Medulla oblongata (tissue), 1 donor: ENCODE measurements at regions not wholly inside any gene's neighbourhood (a gene's known extent, or its start where the extent isn't known, plus 50 kb on each side); places are given as distances from the start of the nearest gene placed in this dataset.
"Not testable (repeated sequence)": the region's sequence is repeated elsewhere in the genome, so short reads cannot be mapped to it uniquely, and the experiment has no call there.

Experiments
- DNase-seq: peaks from one replicate; pipeline ENCODE4 v3.0.0-alpha.2; 2015; ENCODE audit errors: extremely low spot score

DNA sequence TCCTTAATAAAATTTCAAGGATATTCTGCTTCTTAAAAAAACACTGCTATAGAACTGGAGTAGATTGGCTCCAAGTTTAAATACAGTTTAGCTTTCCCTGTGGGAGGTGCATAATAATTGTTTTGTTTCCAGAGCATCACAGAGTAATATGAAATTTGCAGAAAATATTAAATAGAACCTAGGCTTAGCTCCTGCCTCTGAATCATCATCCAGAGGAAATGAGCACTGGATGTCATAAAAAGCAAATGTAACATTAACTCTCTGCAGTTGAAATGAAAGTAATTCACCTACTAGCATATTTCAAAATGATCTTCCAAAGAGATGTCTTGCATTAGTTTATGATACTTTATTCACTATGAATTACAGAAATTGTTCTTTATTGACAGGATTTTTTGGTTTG lies 769.8 kb downstream of the C12orf50 start:
- DNase-seq, result no peak

- no peak for DNase-seq
These were observed 774.7 kb downstream of the C12orf50 start for GRCh38 chr12:87254381-87255030.

- DNase-seq, result no peak
These were observed 776.0 kb downstream of the C12orf50 start for GRCh38 chr12:87253157-87253556.

DNA sequence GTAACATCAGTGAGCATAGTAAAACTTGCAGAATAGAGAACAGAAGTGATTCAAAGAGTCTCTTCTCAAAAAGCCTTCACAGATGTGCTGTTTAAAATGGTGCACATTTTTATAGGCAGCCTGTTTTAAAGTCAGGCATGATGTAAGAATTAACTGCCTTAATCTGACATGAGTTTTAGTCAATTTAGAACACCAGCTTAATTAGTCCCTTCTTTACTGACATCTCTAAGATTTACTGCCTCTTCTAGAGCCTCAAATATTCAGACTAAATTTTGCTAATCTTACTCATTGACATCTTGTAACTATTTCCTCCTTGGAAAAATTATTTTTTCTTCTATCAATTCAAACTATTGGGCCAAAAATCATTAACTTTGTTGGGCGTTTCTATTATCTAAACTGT lies 782.5 kb downstream of the C12orf50 start:
- DNase-seq, result no peak

DNA sequence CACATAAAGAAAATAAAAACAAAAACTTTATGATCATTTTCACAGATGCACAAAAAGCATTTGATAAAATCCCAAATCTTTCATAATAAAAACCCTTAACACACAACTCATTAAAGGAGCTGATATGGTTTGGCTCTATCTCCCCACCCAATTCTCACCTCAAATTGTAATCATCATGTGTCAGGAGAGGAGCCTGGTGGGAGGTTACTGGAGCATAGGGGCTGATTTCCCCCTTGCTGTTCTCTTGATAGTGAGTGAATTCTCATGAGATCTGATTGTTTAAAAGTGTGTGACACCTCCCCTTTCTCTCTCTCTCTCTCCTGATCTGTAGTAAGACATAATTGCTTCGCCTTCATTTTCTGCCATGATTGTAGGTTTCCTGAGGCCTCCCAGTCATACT lies 790.7 kb downstream of the C12orf50 start:
- DNase-seq, result no peak

DNA sequence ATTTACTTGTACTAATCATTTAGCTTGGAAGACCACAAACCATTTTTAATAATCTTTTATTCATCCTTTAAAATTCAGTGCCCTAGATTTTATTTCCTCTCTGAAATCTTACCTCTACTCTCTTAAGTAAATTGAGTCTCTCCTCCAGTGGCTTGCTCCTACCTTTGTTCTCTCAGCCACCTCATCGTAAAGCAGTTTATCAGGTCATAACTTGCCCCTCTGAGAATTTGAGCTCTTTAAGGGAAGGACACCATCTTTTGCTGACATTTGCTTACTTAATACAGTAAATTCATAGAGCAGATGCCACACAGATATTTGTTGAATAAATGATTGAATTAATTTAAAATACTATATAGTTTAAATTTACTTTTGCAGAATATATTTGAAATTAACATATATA lies 794.3 kb downstream of the C12orf50 start:
- no peak for DNase-seq

DNA sequence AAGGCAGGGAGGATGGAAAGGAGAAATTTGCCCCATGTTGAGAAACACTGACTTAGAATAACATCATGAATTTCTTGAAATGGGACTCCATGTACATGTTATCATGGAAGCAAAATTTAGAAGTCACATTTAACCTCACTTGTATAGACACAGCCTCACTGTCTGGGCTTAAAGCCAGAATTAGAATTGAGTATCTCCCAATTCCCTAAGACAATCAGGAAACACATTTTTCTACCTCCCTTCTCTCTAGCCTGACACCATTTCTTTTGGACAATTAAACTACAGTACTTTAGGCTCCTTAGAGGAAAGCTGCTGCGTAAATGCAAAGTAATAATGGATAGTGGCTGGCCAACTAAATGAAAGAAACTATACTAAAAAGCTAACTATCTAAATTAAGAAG lies 795.5 kb downstream of the C12orf50 start:
- DNase-seq, result no peak

GRCh38 chr12:87231818-87232217 lies 797.4 kb downstream of the C12orf50 start:
- DNase-seq, result no peak

DNA sequence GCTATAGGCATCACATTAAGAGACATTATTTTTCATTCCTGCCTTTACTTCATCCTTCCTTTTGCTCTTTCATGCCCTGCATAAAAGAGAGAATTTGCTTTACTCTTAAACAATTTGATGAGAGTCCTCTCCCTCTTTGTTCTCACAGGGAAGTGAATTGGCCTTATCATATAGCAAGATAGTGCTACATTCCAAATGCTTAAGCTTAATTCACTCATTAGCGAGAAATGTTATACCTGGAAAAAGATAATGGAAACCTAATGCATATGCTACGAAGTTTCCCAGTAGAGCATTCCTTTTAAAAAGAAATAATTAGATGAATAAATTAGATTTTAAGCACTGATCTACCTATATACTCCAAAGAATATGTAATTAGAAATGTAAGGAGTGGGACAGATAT lies 798.8 kb downstream of the C12orf50 start:
- DNase-seq, result no peak

- DNase-seq, result no peak
These were observed 802.0 kb downstream of the C12orf50 start for GRCh38 chr12:87227162-87227561.

GRCh38 chr12:87217491-87217890 lies 811.7 kb downstream of the C12orf50 start:
- DNase-seq, result no peak

DNA sequence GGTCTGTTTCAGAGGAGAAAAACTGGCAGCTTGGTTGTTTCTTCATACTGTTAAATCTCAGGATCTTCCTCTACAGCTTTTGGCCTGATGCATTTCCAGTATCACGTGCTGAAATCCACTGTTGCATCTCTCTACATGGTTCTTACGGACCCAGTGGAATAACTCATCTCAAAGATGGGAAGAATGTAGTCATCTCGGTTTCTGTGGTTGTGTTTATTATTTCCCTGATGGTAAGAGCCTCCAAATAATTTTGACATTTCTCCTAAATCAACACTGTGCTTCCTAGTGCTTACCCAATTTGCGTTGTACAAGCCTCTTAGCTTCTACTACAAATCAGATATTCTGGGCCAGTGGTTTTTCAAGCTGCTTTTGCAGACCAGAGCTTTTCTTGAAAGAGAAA lies 812.8 kb downstream of the C12orf50 start:
- no peak for DNase-seq

DNA sequence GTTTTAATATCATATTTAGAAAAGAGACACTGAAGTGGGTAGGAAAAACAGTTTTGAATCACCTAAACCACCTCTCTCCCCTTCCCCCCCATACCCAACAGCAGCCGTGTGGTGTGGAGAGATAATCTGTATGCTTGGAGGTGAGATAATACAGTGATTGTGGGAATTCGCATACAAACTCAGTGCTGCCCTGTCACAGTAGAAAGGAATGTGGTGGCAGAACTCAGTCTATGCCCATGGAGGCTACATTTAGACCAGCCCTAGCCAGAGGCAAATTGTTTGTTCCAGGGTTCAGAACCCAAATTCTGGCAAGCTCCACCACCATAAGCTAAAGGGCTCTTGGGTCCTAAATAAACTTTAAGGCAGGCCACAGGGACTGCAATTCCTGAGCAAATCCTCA lies 827.0 kb downstream of the C12orf50 start:
- no peak for DNase-seq

- no peak for DNase-seq
These were observed 827.6 kb downstream of the C12orf50 start for GRCh38 chr12:87201598-87201997.

DNA sequence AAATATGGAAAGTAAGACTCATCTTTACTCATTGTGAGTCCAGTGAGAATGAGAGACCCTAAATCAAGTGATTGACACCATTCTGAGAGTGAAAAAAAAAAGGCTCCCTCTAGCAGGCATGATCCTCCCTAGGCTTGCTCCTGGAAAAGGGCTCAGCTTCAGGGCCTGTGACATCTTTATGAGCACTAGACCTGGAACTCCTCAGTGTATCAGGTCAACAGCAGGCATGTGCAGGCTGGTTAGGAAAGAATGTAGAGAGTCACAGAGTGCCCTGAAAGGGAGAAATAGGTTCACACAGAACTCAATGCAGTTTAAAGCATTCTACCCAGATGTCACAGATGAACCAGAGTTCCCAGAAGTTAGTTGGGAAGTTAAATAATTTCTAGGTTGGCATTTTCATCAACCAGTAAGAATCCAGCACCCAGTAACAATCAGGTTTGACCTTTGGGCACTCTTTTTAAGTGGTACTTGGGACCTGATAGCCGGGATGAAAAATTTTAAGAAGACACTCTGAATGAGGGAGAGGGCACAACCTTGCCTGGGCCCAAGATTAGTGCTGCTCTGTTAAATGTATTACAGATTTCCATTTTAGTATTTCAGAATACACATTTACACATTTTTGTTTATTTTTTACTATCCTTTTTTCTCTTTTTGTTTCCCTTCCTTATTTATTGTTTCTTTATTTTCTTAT lies 828.8 kb downstream of the C12orf50 start:
- no peak for DNase-seq

GRCh38 chr12:87198181-87198580 lies 831.0 kb downstream of the C12orf50 start:
- DNase-seq, result no peak

DNA sequence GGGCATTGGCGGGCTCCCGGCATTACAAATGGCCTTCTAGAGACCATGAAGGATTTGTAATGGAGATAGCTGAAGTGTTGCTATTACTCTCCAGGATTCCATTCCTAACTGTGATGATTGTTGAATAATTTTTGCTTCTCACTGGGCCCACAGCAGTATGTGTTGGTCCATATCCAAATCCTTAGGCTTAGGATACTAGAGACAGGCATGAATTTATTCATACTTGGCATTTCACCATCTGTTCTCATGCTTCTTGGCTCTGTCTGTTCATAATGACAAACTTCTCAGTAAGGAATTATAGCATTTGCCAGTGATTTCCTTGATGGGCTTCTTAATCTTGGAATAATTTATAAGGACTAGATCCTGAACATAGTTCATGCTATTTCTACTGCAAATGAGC lies 832.9 kb downstream of the C12orf50 start:
- no peak for DNase-seq

DNA sequence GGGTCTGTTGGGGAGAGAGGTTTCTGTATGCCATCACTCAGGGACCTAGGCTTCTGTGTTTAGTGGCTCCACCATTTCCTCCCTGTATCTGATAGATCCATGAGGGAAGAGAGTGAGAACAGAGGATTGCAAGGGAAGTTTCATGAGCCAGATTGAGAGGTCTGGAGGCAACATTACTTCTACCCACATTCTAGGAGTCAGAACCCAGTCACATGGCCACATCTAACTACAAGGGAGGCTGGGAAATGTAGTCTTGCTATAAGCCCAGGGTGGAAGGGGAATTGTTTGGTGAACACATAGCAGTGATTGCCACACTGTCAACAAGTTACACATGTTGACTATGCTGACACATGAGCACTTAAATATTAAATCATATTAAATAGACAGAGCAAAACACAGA lies 834.8 kb downstream of the C12orf50 start:
- DNase-seq, result not testable (repeated sequence)

GRCh38 chr12:87185367-87185766 lies 843.8 kb downstream of the C12orf50 start:
- DNase-seq, result no peak

DNA sequence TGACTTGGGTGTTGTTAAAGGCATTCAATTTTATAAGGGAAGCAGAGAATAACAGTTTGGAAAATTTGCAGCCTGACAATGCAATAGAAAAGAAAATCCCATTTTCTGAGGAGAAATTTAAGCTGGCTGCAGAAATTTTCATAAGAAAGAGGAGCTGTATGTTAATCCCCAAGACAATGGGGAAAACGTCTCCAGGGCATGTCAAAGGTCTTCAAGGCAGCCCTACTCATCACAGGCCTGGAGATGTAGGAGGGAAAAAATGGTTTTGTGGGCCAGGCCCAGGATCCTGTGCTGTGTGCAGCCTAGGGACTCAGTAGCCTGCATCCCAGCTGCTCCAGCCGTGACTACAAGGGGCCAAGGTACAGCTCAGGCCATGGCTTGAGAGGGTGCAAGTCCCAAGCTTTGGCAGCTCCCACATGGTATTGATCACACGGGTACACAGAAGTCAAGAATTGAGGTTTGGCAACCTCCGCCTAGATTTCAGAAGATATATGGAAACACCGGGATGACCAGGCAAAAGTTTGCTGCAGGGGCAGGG lies 846.4 kb downstream of the C12orf50 start:
- DNase-seq, result no peak

DNA sequence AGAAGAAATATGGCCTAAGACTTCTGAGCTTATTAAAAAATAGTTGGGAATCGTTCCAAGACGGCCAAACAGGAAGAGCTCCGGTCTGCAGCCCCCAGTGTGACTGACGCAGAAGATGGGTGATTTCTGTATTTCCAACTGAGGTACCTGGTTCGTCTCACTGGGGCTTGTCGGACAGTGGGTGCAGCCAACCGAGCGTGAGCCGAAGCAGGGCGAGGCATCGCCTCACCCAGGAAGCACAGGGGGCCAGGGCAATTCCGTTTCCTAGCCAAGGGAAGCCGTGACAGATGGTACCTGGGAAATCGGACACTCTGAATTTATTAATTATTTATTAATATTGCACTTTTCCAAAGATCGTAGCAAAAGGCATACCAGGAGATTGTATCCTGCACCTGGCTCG lies 857.8 kb downstream of the C12orf50 start:
- DNase-seq, result no peak

GRCh38 chr12:87169010-87169409 lies 860.2 kb downstream of the C12orf50 start:
- DNase-seq, result no peak

- DNase-seq, result no peak
These were observed 863.3 kb downstream of the C12orf50 start for GRCh38 chr12:87165733-87166375.
